ENCODE measurements at regions not wholly inside any gene's neighbourhood (a gene's known extent, or its start where the extent isn't known, plus 50 kb on each side); places are given as distances from the start of the nearest gene placed in this dataset.
"Not testable (repeated sequence)": the region's sequence is repeated elsewhere in the genome, so short reads cannot be mapped to it uniquely, and the experiment has no call there.

DNA sequence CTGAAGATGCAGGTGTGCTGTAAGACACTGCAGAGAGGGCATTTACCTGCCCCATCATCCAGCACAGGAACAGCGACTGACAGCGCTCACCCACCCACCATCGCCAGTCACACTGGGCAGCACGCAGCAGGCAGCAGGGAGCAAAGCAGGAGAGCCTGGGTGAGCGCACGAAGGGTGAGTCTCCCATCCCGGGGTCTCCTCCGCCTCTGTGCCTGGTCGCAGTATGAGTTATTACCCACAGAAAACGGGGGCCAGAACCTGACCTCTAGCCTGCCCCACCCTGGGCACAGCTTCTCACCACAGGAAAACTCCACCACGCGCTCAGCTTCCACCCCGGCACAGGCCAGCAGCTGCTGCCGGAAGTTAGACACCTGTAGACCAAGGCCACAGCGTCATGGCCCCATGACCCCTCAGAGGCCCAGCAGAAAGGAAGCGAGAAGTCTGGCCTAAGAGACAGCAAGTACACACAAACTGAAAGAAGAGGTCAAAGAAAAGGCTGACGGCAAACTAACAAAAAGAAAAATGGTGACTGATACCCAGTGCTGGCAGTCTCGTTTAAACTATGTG, 186.1 kb downstream of the KLRB1 start:
- TF ChIP-seq, protein P1, sequence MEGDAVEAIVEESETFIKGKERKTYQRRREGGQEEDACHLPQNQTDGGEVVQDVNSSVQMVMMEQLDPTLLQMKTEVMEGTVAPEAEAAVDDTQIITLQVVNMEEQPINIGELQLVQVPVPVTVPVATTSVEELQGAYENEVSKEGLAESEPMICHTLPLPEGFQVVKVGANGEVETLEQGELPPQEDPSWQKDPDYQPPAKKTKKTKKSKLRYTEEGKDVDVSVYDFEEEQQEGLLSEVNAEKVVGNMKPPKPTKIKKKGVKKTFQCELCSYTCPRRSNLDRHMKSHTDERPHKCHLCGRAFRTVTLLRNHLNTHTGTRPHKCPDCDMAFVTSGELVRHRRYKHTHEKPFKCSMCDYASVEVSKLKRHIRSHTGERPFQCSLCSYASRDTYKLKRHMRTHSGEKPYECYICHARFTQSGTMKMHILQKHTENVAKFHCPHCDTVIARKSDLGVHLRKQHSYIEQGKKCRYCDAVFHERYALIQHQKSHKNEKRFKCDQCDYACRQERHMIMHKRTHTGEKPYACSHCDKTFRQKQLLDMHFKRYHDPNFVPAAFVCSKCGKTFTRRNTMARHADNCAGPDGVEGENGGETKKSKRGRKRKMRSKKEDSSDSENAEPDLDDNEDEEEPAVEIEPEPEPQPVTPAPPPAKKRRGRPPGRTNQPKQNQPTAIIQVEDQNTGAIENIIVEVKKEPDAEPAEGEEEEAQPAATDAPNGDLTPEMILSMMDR (IDR thresholded peaks at IDR 0.05; ENCODE audit: low read depth, low read length): not testable (repeated sequence)
- TF ChIP-seq EZH2phosphoT487 (IDR thresholded peaks at IDR 0.05; ENCODE audit: low read depth): not testable (repeated sequence)
